ENCODE measurements at regions not wholly inside any gene's neighbourhood (a gene's known extent, or its start where the extent isn't known, plus 50 kb on each side); places are given as distances from the start of the nearest gene placed in this dataset.
"Not testable (repeated sequence)": the region's sequence is repeated elsewhere in the genome, so short reads cannot be mapped to it uniquely, and the experiment has no call there.

- no peak for DNase-seq (ENCODE audit: low spot score)
Observed at GRCh38 chr3:13194285-13195209, 121.3 kb upstream of the IQSEC1 start.

- DNase-seq (ENCODE audit: low spot score): no peak
Observed at GRCh38 chr3:13193320-13194284, 120.4 kb upstream of the IQSEC1 start.

- DNase-seq (ENCODE audit: low spot score): no peak
Observed at GRCh38 chr3:13192471-13193213, 119.4 kb upstream of the IQSEC1 start.

- DNase-seq (ENCODE audit: low spot score): no peak
Observed at GRCh38 chr3:13191016-13191415, 117.8 kb upstream of the IQSEC1 start.

GRCh38 chr3:13190378-13190765, 117.1 kb upstream of the IQSEC1 start:
- DNase-seq (ENCODE audit: low spot score): no peak

- DNase-seq (ENCODE audit: low spot score): peak; percentile 81
Observed at GRCh38 chr3:13189639-13190377, 116.6 kb upstream of the IQSEC1 start.

GRCh38 chr3:13188975-13189374, 115.7 kb upstream of the IQSEC1 start:
- no peak for DNase-seq (ENCODE audit: low spot score)

GRCh38 chr3:13188181-13188779, 115.1 kb upstream of the IQSEC1 start:
- DNase-seq (ENCODE audit: low spot score): no peak

- DNase-seq (ENCODE audit: low spot score): no peak
Observed at GRCh38 chr3:13187593-13187992, 114.4 kb upstream of the IQSEC1 start.

GRCh38 chr3:13186435-13186815, 113.2 kb upstream of the IQSEC1 start:
- DNase-seq (ENCODE audit: low spot score): no peak

- DNase-seq (ENCODE audit: low spot score): no peak
Observed at GRCh38 chr3:13185737-13186434, 112.7 kb upstream of the IQSEC1 start.

GRCh38 chr3:13179582-13180210, 106.5 kb upstream of the IQSEC1 start:
- DNase-seq (ENCODE audit: low spot score): not testable (repeated sequence)

- DNase-seq (ENCODE audit: low spot score): peak; percentile 7
Observed at GRCh38 chr3:13179181-13179580, 106.0 kb upstream of the IQSEC1 start.

GRCh38 chr3:13178107-13178506, 104.9 kb upstream of the IQSEC1 start:
- DNase-seq (ENCODE audit: low spot score): no peak

- DNase-seq (ENCODE audit: low spot score): no peak
Observed at GRCh38 chr3:13177641-13178040, 104.4 kb upstream of the IQSEC1 start.

- DNase-seq (ENCODE audit: low spot score): no peak
Observed at GRCh38 chr3:13177236-13177635, 104.0 kb upstream of the IQSEC1 start.

GRCh38 chr3:13176445-13176844, 103.2 kb upstream of the IQSEC1 start:
- no peak for DNase-seq (ENCODE audit: low spot score)

GRCh38 chr3:13174803-13175135, 101.5 kb upstream of the IQSEC1 start:
- no peak for DNase-seq (ENCODE audit: low spot score)

- DNase-seq (ENCODE audit: low spot score): no peak
Observed at GRCh38 chr3:13174011-13174802, 101.0 kb upstream of the IQSEC1 start.
